Neural progenitor cell (in vitro differentiated cells): ENCODE measurements at regions not wholly inside any gene's neighbourhood (a gene's known extent, or its start where the extent isn't known, plus 50 kb on each side); places are given as distances from the start of the nearest gene placed in this dataset.

ENCODE experiments used
- CTCF ChIP-seq: fragments of 200-600 bp; sonication (generic); IDR thresholded peaks from 2 replicates; pipeline ENCODE4 v1.5.1; 2017; ENCODE audit warnings: antibody characterized with exemption, mild to moderate bottlenecking
- EZH2 ChIP-seq: fragments of 200-600 bp; sonication (generic); IDR thresholded peaks from 2 replicates; pipeline ENCODE4 v1.6.1; 2017; ENCODE audit warnings: antibody characterized with exemption, mild to moderate bottlenecking, moderate library complexity
- EZH2phosphoT487 ChIP-seq: fragments of 200-600 bp; sonication (generic); IDR thresholded peaks from 2 replicates; pipeline ENCODE4 v1.6.1; 2017; ENCODE audit warnings: antibody characterized with exemption

GRCh38 chr5:133742431-133742988, 130.2 kb upstream of the FSTL4 start:
- TF ChIP-seq EZH2phosphoT487: no peak
- TF ChIP-seq CTCF: no peak
- no peak for TF ChIP-seq EZH2
